DMS153 treated with DMSO at 0.1 percent for 48 hours (cell line): ENCODE measurements at regions not wholly inside any gene's neighbourhood (a gene's known extent, or its start where the extent isn't known, plus 50 kb on each side); places are given as distances from the start of the nearest gene placed in this dataset.

Experiments used
- DNase-seq: peaks from one replicate; lab custom pipeline; 2025; ENCODE audit not compliant: unreplicated experiment; lab: John Stamatoyannopoulos, UW

- no peak for DNase-seq
These were observed 69.2 kb upstream of the FAM9A start for GRCh38 chrX:8870411-8870810.

GRCh38 chrX:8869812-8870211, 68.6 kb upstream of the FAM9A start:
- DNase-seq, result no peak

- DNase-seq, result no peak
These were observed 67.7 kb upstream of the FAM9A start for GRCh38 chrX:8868906-8869305.

GRCh38 chrX:8868070-8868773, 67.0 kb upstream of the FAM9A start:
- no peak for DNase-seq

GRCh38 chrX:8867406-8867805, 66.2 kb upstream of the FAM9A start:
- no peak for DNase-seq

GRCh38 chrX:8864161-8864560, 63.0 kb upstream of the FAM9A start:
- DNase-seq, result no peak

- DNase-seq, result no peak
These were observed 60.7 kb upstream of the FAM9A start for GRCh38 chrX:8861908-8862307.

- DNase-seq, result no peak
These were observed 50.2 kb upstream of the FAM9A start for GRCh38 chrX:8851231-8851886.
